ENCODE measurements at regions not wholly inside any gene's neighbourhood (a gene's known extent, or its start where the extent isn't known, plus 50 kb on each side); places are given as distances from the start of the nearest gene placed in this dataset.

GRCh38 chr11:83363312-83363711 lies 77.1 kb upstream of the CCDC90B start:
- peaks cover 17% of the 10 kb centered on the region for H3K9me3 ChIP-seq (ENCODE audit: low read depth, low read length, poor library complexity, severe bottlenecking)
- POLR2A ChIA-PET (ENCODE audit: low non-redundant PET), result no interaction called here
- CTCF ChIA-PET, result no interaction called here
- DNase-seq (ENCODE audit: low spot score), result peak; percentile 81
- intact Hi-C loops (cut with micrococcal nuclease; ENCODE audit: unreplicated experiment), result no loop called here
- no peak overlapping the region for H3K4me3 ChIP-seq (ENCODE audit: low read depth, low read length, poor library complexity, severe bottlenecking)
- H3K27me3 ChIP-seq (replicated peaks; ENCODE audit: insufficient read depth, low read depth, low read length, poor library complexity), result no peaks in the 10 kb centered on the region
- no peak for TF ChIP-seq CTCF (conservative IDR thresholded peaks at IDR 0.05; ENCODE audit: low read depth, low read length)
- peak overlapping the region; percentile 24 for H3K27ac ChIP-seq (ENCODE audit: low read depth, low read length, poor library complexity, severe bottlenecking)
- H3K36me3 ChIP-seq (ENCODE audit: insufficient read depth, low read length, poor library complexity, severe bottlenecking), result no peaks in the 10 kb centered on the region
- H3K4me1 ChIP-seq (ENCODE audit: insufficient read depth, low read length, poor library complexity, severe bottlenecking), result peaks cover 22% of the 10 kb centered on the region
- BruUV-seq (replicated peaks), result no TSS peak

- intact Hi-C loops (cut with micrococcal nuclease; ENCODE audit: unreplicated experiment), result no loop called here
- Histone ChIP-seq H3K4me1 (ENCODE audit: insufficient read depth, low read length, poor library complexity, severe bottlenecking) (peaks cover 22% of the 10 kb centered on the region), H3K4me3 (ENCODE audit: low read depth, low read length, poor library complexity, severe bottlenecking) (no peak overlapping the region), H3K27ac (ENCODE audit: low read depth, low read length, poor library complexity, severe bottlenecking) (no peak overlapping the region), H3K27me3 (replicated peaks; ENCODE audit: insufficient read depth, low read depth, low read length, poor library complexity) (no peaks in the 10 kb centered on the region), H3K36me3 (ENCODE audit: insufficient read depth, low read length, poor library complexity, severe bottlenecking) (no peaks in the 10 kb centered on the region), H3K9me3 (ENCODE audit: low read depth, low read length, poor library complexity, severe bottlenecking) (peaks cover 2% of the 10 kb centered on the region)
- no TSS peak for BruUV-seq (replicated peaks)
- ChIA-PET CTCF (no interaction called here), POLR2A (ENCODE audit: low non-redundant PET) (no interaction called here)
- DNase-seq (ENCODE audit: low spot score), result no peak
- TF ChIP-seq CTCF (conservative IDR thresholded peaks at IDR 0.05; ENCODE audit: low read depth, low read length) (no peak), EZH2 (IDR thresholded peaks at IDR 0.05; ENCODE audit: borderline replicate concordance, low read depth, low read length, poor library complexity, severe bottlenecking) (no peak)
These were observed 75.7 kb upstream of the CCDC90B start for GRCh38 chr11:83361831-83362230.

- CTCF ChIA-PET, result no interaction called here
- H3K9me3 ChIP-seq (ENCODE audit: low read depth, low read length, poor library complexity, severe bottlenecking), result no peaks in the 10 kb centered on the region
- POLR2A ChIA-PET (ENCODE audit: low non-redundant PET), result no interaction called here
These were observed 69.2 kb upstream of the CCDC90B start for GRCh38 chr11:83355391-83355790.

More at GRCh38 chr11:83355391-83355790, 69.2 kb upstream of the CCDC90B start:
- no peaks in the 10 kb centered on the region for H3K27me3 ChIP-seq (replicated peaks; ENCODE audit: insufficient read depth, low read depth, low read length, poor library complexity)
- no peak overlapping the region for H3K4me3 ChIP-seq (ENCODE audit: low read depth, low read length, poor library complexity, severe bottlenecking)
- TF ChIP-seq EZH2 (IDR thresholded peaks at IDR 0.05; ENCODE audit: borderline replicate concordance, low read depth, low read length, poor library complexity, severe bottlenecking) (no peak), CTCF (conservative IDR thresholded peaks at IDR 0.05; ENCODE audit: low read depth, low read length) (no peak)
- H3K4me1 ChIP-seq (ENCODE audit: insufficient read depth, low read length, poor library complexity, severe bottlenecking), result no peaks in the 10 kb centered on the region
- no peak overlapping the region for H3K27ac ChIP-seq (ENCODE audit: low read depth, low read length, poor library complexity, severe bottlenecking)
- BruUV-seq (replicated peaks), result no TSS peak
- intact Hi-C loops (cut with micrococcal nuclease; ENCODE audit: unreplicated experiment), result no loop called here
- DNase-seq (ENCODE audit: low spot score), result no peak
- no peaks in the 10 kb centered on the region for H3K36me3 ChIP-seq (ENCODE audit: insufficient read depth, low read length, poor library complexity, severe bottlenecking)

All from A673 (cell line).